Sigmoid colon (tissue), 6 donors: ENCODE measurements at regions not wholly inside any gene's neighbourhood (a gene's known extent, or its start where the extent isn't known, plus 50 kb on each side); places are given as distances from the start of the nearest gene placed in this dataset.

ENCODE experiments used
- DNase-seq: peaks from one replicate; pipeline ENCODE4 v3.0.0-alpha.2; 2019
- H3K27ac ChIP-seq, 4 donors: fragments of 200-600 bp; sonication (generic); one replicate each; pipeline ENCODE4 v1.5.1; 2016 to 2019; ENCODE audit warnings: mild to moderate bottlenecking in 1 of 4
- H3K27me3 ChIP-seq, 3 donors: fragments of 200-600 bp; sonication (generic); one replicate each; pipeline ENCODE4 v1.5.1; 2019; ENCODE audit warnings: mild to moderate bottlenecking in 1 of 3
- H3K36me3 ChIP-seq, 4 donors: fragments of 200-600 bp; sonication (generic); one replicate each; pipeline ENCODE4 v1.5.1; 2016 to 2019
- H3K4me1 ChIP-seq, 4 donors: fragments of 200-600 bp; sonication (generic); one replicate each; pipeline ENCODE4 v1.5.1; 2017 to 2019
- H3K4me3 ChIP-seq, 4 donors: fragments of 200-600 bp; sonication (generic); one replicate each; pipeline ENCODE4 v1.5.1; 2017 to 2019; ENCODE audit warnings: mild to moderate bottlenecking in 2 of 4, moderate library complexity in 1 of 4
- H3K9me3 ChIP-seq, 4 donors: fragments of 200-600 bp in 3 of 4; sonication (generic) in 3 of 4; one replicate each; pipeline versions ENCODE4 v1.5.1 to v1.6.1; 2013 to 2019
- EP300 ChIP-seq, 4 donors: sonication (generic); formaldehyde crosslinking; IDR thresholded peaks; one replicate each; pipeline ENCODE4 v1.6.1; 2017; ENCODE audit warnings: antibody characterized with exemption in 4 of 4
- POLR2A ChIP-seq, 2 donors: fragments of 450-650 bp; IDR thresholded peaks; one replicate each; pipeline ENCODE4 v1.6.1; 2016; ENCODE audit warnings: antibody characterized with exemption in 2 of 2, mild to moderate bottlenecking in 2 of 2, moderate library complexity in 2 of 2
- POLR2AphosphoS5 ChIP-seq, 4 donors: sonication (generic); formaldehyde crosslinking; IDR thresholded peaks; one replicate each; pipeline ENCODE4 v1.6.1; 2017; ENCODE audit warnings: antibody characterized with exemption in 4 of 4
- WGBS, 2 donors: extraction: QIAGEN DNeasy Blood & Tissue Kit; methylation state at CpG; one replicate each; pipeline ENCODE4 v1.1.7; 2013; 5-methylcytosine and 5-hydroxymethylcytosine counted together
- intact Hi-C: fragments of 100-400 bp; cut with DNase I; formaldehyde crosslinking; loops from one replicate; pipeline ENCODE4 v1.15.1; 2023
- TF ChIP-seq, protein P1 (sequence below), 4 experiments: fragments of 450-650 bp in 3 of 4; fragments of 200-600 bp in 1 of 4; IDR thresholded peaks; one replicate each; pipeline ENCODE4 v1.5.1; 2016 to 2019; ENCODE audit warnings: antibody characterized with exemption in 4 of 4, mild to moderate bottlenecking in 3 of 4, moderate library complexity in 2 of 4
- donor health status: healthy with polysubstance abuse.
- donor health status: healthy.

DNA sequence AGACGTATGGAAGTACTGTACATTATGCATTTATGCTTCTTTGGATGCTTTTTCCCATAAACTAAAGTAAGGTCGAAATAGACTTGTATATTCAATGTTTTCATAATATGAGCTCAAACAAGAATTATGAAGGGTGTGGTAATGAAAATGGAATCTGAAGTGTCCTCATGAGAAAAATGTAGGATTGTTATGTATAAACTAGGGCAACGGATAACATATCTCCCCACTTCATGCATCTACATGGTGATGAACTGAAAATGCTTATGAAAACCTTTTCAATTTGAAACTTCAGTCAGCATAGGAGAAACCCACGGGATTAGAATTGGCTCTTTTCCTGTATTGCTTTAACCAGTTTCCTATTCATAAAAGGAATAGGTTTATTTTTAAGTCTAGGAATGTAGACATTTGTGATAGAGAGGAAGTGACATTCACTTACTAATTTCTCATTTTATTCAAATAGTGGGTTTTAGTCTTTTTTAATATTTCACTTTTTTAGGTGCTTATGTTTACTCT, 608.2 kb upstream of the GCFC2 start:
- intact Hi-C loops: no loop called here
- TF ChIP-seq POLR2AphosphoS5 (IDR thresholded peaks at IDR 0.05): no peak
- TF ChIP-seq EP300 (IDR thresholded peaks at IDR 0.05): no peak
- TF ChIP-seq, protein P1, sequence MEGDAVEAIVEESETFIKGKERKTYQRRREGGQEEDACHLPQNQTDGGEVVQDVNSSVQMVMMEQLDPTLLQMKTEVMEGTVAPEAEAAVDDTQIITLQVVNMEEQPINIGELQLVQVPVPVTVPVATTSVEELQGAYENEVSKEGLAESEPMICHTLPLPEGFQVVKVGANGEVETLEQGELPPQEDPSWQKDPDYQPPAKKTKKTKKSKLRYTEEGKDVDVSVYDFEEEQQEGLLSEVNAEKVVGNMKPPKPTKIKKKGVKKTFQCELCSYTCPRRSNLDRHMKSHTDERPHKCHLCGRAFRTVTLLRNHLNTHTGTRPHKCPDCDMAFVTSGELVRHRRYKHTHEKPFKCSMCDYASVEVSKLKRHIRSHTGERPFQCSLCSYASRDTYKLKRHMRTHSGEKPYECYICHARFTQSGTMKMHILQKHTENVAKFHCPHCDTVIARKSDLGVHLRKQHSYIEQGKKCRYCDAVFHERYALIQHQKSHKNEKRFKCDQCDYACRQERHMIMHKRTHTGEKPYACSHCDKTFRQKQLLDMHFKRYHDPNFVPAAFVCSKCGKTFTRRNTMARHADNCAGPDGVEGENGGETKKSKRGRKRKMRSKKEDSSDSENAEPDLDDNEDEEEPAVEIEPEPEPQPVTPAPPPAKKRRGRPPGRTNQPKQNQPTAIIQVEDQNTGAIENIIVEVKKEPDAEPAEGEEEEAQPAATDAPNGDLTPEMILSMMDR (IDR thresholded peaks at IDR 0.05): no peak
- no peak for TF ChIP-seq POLR2A (IDR thresholded peaks at IDR 0.05)
- Histone ChIP-seq H3K27me3 (no peaks in the 10 kb centered on the region), H3K4me1 (no peaks in the 10 kb centered on the region), H3K27ac (no peak overlapping the region), H3K36me3 (no peaks in the 10 kb centered on the region), H3K9me3 (no peaks in the 10 kb centered on the region), H3K4me3 (no peak overlapping the region)
- no peak for DNase-seq
- 71 to 84% methylated on average over 4 of the region's 4 CpGs for WGBS, 2 donors

DNA sequence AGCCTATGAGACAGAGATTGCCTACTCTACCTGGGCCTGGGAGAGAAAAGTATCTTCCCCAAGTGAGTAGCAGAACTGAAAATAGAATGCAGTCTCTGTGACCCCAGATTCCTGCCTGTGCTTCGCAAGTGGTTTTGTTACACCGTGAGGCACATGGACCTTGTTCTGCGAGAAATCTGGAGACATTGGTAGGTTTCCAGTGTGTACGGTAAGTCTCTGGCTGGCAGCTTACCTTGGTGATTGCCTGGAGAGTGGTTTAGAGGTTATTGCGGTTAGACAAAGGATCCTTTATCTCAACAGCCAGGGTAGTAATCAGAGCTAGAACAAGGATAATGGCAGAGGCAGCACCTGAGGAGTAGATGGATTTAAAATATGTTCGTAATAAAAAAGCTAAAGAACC, 606.0 kb upstream of the GCFC2 start:
- intact Hi-C loops: no loop called here
- no peaks in the 10 kb centered on the region for H3K27me3 ChIP-seq
- H3K9me3 ChIP-seq: no peaks in the 10 kb centered on the region
- whole genome bisulfite sequencing, 2 donors: 22 to 77% methylated on average over 6 of the region's 6 CpGs
- no peaks in the 10 kb centered on the region for H3K36me3 ChIP-seq
- TF ChIP-seq POLR2AphosphoS5 (IDR thresholded peaks at IDR 0.05): no peak
- no peak for TF ChIP-seq POLR2A (IDR thresholded peaks at IDR 0.05)
- TF ChIP-seq, protein P1 (IDR thresholded peaks at IDR 0.05): no peak
- TF ChIP-seq EP300 (IDR thresholded peaks at IDR 0.05): no peak
- H3K27ac ChIP-seq: no peak overlapping the region
- no peaks in the 10 kb centered on the region for H3K4me1 ChIP-seq
- no peak overlapping the region for H3K4me3 ChIP-seq
- no peak for DNase-seq

DNA sequence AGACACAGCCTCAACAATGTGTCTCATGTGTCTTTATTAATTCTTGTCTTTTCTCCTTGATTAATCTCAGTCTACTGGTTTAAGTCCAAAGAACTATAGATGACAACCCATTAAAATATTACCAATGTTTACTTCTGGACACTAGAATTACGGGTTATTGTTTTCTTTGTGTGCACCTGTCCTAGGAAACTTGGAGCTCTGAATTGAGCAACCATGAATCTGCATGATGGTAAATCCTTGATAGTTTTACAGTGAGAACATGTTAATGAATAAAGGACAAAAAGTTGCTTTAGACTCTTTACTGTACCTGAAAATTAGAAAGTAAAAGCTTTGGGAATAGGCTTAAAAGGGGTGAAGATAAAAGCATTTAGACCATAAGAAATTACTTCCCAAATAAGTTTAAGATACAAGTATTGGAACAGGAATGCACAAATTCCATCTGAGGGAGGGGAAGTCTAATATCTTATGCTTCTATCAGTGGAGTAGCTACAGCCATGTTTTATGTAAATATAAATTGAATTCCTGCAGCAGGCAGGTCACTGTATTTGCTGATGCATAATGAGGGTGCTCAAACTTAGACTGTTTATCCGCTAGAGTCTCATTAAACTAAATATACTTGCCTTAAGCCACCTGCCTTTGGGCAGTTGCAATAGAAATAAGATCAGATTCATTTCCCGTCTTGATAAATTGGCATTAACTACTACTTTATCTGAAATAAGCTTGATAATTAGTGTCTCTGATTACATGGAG, 603.7 kb upstream of the GCFC2 start:
- Histone ChIP-seq H3K4me3 (no peak overlapping the region), H3K9me3 (no peaks in the 10 kb centered on the region), H3K27me3 (no peaks in the 10 kb centered on the region), H3K27ac (no peak overlapping the region), H3K4me1 (no peaks in the 10 kb centered on the region), H3K36me3 (no peaks in the 10 kb centered on the region)
- no peak for DNase-seq
- intact Hi-C loops: no loop called here
- WGBS, 2 donors: 5 to 27% methylated on average over 3 of the region's 3 CpGs
- TF ChIP-seq, protein P1 (IDR thresholded peaks at IDR 0.05): no peak
- TF ChIP-seq POLR2A (IDR thresholded peaks at IDR 0.05) (no peak), POLR2AphosphoS5 (IDR thresholded peaks at IDR 0.05) (no peak)

GRCh38 chr2:76312236-76312635, 601.5 kb upstream of the GCFC2 start:
- H3K36me3 ChIP-seq: no peaks in the 10 kb centered on the region
- no peaks in the 10 kb centered on the region for H3K27me3 ChIP-seq
- H3K9me3 ChIP-seq: no peaks in the 10 kb centered on the region
- no peaks in the 10 kb centered on the region for H3K4me1 ChIP-seq
- H3K4me3 ChIP-seq: no peak overlapping the region
- intact Hi-C loops: no loop called here
- TF ChIP-seq, protein P1 (IDR thresholded peaks at IDR 0.05): no peak
- no peak for TF ChIP-seq POLR2AphosphoS5 (IDR thresholded peaks at IDR 0.05)
- no peak for TF ChIP-seq EP300 (IDR thresholded peaks at IDR 0.05)
- no peak for TF ChIP-seq POLR2A (IDR thresholded peaks at IDR 0.05)
- 77% methylated on average over 4 of the region's 4 CpGs for WGBS, 2 donors
- H3K27ac ChIP-seq: no peak overlapping the region
- DNase-seq: no peak

DNA sequence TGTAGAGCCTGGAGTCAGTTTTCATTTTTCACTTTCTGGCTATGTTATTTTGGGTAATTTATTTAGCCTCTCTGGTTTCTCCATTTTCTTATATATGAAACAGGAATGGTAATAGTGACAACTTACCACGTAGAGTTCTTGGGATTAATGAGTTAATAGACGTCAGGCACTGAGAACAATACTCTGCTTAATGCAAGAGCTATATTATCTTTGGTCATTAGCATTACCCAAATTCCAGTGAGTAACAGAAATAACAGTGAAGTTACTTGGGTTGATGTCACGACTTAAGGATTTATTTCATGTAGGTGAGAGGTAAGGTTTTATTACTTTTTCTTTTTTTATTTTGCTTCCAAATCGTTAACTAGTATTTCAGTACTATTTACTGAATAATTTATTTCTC, 601.0 kb upstream of the GCFC2 start:
- WGBS, 2 donors: 41 to 60% methylated on average over 4 of the region's 4 CpGs
- no peaks in the 10 kb centered on the region for H3K27me3 ChIP-seq
- no peak for DNase-seq
- no peak overlapping the region for H3K4me3 ChIP-seq
- no peak overlapping the region for H3K27ac ChIP-seq
- no peaks in the 10 kb centered on the region for H3K4me1 ChIP-seq
- intact Hi-C loops: no loop called here
- no peaks in the 10 kb centered on the region for H3K36me3 ChIP-seq
- no peaks in the 10 kb centered on the region for H3K9me3 ChIP-seq
- TF ChIP-seq POLR2A (IDR thresholded peaks at IDR 0.05): no peak
- TF ChIP-seq EP300 (IDR thresholded peaks at IDR 0.05): no peak
- TF ChIP-seq, protein P1 (IDR thresholded peaks at IDR 0.05): no peak
- no peak for TF ChIP-seq POLR2AphosphoS5 (IDR thresholded peaks at IDR 0.05)
